ENCODE measurements at regions not wholly inside any gene's neighbourhood (a gene's known extent, or its start where the extent isn't known, plus 50 kb on each side); places are given as distances from the start of the nearest gene placed in this dataset.

DNA sequence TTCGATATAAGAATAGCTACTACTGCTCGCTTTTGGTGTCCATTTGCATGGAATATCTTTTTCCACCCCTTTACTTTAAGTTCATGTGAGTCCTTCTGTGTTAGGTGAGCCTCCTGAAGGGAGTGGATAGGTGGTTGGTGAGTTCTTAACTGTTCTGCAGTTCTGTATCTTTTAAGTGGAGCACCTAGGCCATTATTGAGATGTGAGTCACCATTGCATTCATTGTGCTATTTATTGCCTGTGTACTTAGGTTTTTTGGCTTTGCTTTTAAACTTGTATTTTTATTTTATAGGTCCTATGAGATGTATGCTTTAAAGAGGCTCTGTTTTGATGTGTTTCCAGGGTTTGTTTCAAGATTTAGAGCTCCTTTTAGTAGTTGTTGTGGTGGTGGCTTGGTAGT, 1430.8 kb downstream of the REEP3 start:
- Mint-ChIP-seq H3K36me3 (no peaks in the 10 kb centered on the region), H3K4me3 (no peak overlapping the region), H3K9me3 (peaks cover 56% of the 10 kb centered on the region), H3K27me3 (ENCODE audit: low read depth) (no peaks in the 10 kb centered on the region), H3K4me1 (no peaks in the 10 kb centered on the region), H3K27ac (no peak overlapping the region)
- no peak for DNase-seq (ENCODE audit: low spot score in 2 of 2, unreplicated experiment in 2 of 2)
- TF ChIP-seq, protein P1, sequence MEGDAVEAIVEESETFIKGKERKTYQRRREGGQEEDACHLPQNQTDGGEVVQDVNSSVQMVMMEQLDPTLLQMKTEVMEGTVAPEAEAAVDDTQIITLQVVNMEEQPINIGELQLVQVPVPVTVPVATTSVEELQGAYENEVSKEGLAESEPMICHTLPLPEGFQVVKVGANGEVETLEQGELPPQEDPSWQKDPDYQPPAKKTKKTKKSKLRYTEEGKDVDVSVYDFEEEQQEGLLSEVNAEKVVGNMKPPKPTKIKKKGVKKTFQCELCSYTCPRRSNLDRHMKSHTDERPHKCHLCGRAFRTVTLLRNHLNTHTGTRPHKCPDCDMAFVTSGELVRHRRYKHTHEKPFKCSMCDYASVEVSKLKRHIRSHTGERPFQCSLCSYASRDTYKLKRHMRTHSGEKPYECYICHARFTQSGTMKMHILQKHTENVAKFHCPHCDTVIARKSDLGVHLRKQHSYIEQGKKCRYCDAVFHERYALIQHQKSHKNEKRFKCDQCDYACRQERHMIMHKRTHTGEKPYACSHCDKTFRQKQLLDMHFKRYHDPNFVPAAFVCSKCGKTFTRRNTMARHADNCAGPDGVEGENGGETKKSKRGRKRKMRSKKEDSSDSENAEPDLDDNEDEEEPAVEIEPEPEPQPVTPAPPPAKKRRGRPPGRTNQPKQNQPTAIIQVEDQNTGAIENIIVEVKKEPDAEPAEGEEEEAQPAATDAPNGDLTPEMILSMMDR (IDR thresholded peaks at IDR 0.05; ENCODE audit: unreplicated experiment): no peak

DNA sequence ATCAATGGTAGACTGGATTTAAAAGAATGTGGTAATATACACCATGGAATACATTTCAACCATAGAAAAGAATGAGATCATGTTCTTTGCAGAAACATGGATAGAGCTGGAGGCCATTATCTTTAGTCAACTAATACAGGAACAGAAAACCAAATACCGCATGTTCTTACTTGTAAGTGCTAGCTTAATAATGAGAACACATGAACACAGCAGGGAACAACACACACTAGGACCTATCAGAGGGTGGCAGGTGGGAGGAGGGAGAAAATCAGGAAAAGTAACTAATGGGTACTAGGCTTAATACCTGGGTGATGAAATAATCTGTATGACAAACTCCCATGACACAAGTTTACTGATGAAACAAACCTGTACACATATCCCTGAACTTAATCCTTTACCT, 1435.2 kb downstream of the REEP3 start:
- Mint-ChIP-seq H3K27me3 (ENCODE audit: low read depth) (no peaks in the 10 kb centered on the region), H3K4me3 (no peak overlapping the region), H3K4me1 (no peaks in the 10 kb centered on the region), H3K36me3 (no peaks in the 10 kb centered on the region), H3K9me3 (peaks cover 28% of the 10 kb centered on the region), H3K27ac (no peak overlapping the region)
- no peak for DNase-seq (ENCODE audit: low spot score in 2 of 2, unreplicated experiment in 2 of 2)
- TF ChIP-seq, protein P1 (IDR thresholded peaks at IDR 0.05; ENCODE audit: unreplicated experiment): no peak

DNA sequence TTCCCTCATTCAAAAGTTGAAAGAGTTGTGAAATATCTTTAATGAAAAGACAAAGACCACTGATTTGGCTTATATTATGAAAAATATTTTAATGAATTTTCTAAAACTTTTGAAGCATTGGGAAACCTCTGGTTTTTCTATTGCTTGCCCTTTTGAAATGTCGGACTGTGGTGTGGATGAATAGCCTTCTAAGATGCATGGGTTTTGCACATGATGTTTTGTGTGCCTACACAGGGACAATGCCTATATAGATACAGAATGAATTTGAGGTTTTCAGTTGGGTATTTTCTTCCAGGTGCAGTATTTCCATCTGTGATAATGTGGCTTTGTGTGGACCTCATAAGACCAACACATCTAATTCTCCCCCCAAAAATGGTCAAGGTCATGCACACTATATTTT, 1437.9 kb downstream of the REEP3 start:
- no peaks in the 10 kb centered on the region for H3K36me3 Mint-ChIP-seq
- H3K27me3 Mint-ChIP-seq (ENCODE audit: low read depth): no peaks in the 10 kb centered on the region
- no peaks in the 10 kb centered on the region for H3K4me1 Mint-ChIP-seq
- no peak overlapping the region for H3K4me3 Mint-ChIP-seq
- TF ChIP-seq, protein P1 (IDR thresholded peaks at IDR 0.05; ENCODE audit: unreplicated experiment): no peak
- H3K9me3 Mint-ChIP-seq: peaks cover 14% of the 10 kb centered on the region
- no peak for DNase-seq (ENCODE audit: low spot score in 2 of 2, unreplicated experiment in 2 of 2)
- no peak overlapping the region for H3K27ac Mint-ChIP-seq

DNA sequence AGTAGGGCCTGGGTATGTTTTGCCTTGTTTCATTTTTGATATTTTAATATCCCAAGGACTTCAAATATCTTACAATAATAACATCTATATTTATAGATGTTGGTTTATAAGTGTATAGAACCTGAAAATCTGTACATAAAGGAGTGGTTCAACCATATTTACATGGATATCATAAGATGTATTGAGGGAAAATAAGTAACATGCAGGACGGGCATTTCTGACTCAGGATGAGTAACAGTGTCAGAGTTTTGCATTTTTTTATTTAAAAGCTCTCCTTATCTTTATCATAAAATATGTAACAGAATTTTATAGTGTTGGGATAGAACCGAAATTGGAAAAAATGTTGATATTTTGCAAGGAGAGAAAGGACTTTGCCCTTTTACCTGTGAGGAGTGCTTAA, 1438.7 kb downstream of the REEP3 start:
- TF ChIP-seq, protein P1 (IDR thresholded peaks at IDR 0.05; ENCODE audit: unreplicated experiment): no peak
- no peaks in the 10 kb centered on the region for H3K27me3 Mint-ChIP-seq (ENCODE audit: low read depth)

DNA sequence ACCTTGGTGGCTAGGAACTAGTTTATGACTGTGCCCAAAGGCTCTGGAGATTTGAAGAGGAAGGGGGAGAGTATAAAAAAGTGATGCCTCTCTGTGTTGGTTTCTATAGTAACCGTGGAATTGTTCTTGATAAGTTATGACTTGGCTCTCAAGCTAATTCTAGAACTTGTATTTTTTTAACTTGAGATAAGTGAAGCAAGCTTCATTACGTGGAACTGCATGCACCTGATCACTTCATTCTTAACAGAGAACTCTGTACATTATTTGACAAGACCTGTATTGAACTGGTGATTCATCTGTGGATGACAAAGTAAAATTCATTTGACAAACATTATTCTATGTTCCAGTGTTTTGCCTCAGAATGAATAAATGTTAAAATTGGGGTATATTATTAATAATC, 1452.2 kb downstream of the REEP3 start:
- no peak for DNase-seq (ENCODE audit: low spot score in 2 of 2, unreplicated experiment in 2 of 2)
- H3K27me3 Mint-ChIP-seq (ENCODE audit: low read depth): no peaks in the 10 kb centered on the region

More for the DNA sequence above, 1438.7 kb downstream of the REEP3 start:
- H3K4me3 Mint-ChIP-seq: no peak overlapping the region
- DNase-seq (ENCODE audit: low spot score in 2 of 2, unreplicated experiment in 2 of 2): no peak
- H3K9me3 Mint-ChIP-seq: peaks cover 12% of the 10 kb centered on the region
- no peaks in the 10 kb centered on the region for H3K4me1 Mint-ChIP-seq
- H3K36me3 Mint-ChIP-seq: no peaks in the 10 kb centered on the region
- H3K27ac Mint-ChIP-seq: no peak overlapping the region

More for the DNA sequence above, 1452.2 kb downstream of the REEP3 start:
- H3K4me1 Mint-ChIP-seq: no peaks in the 10 kb centered on the region
- H3K9me3 Mint-ChIP-seq: no peaks in the 10 kb centered on the region
- no peaks in the 10 kb centered on the region for H3K36me3 Mint-ChIP-seq
- no peak overlapping the region for H3K27ac Mint-ChIP-seq
- TF ChIP-seq, protein P1 (IDR thresholded peaks at IDR 0.05; ENCODE audit: unreplicated experiment): no peak
- no peak overlapping the region for H3K4me3 Mint-ChIP-seq

Measured in mesothelial cell of epicardium (in vitro differentiated cells).